ENCODE measurements at regions not wholly inside any gene's neighbourhood (a gene's known extent, or its start where the extent isn't known, plus 50 kb on each side); places are given as distances from the start of the nearest gene placed in this dataset.

GRCh38 chr5:82622711-82623514, 344.8 kb upstream of the RPS23 start:
- TF ChIP-seq CTCF (IDR thresholded peaks at IDR 0.05; ENCODE audit: low read depth, low read length, missing control alignments) = no peak
- no peak for DNase-seq (ENCODE audit: low read depth)
- H3K4me3 ChIP-seq (ENCODE audit: low read depth, low read length) = no peak overlapping the region

- TF ChIP-seq CTCF (IDR thresholded peaks at IDR 0.05; ENCODE audit: low read depth, low read length, missing control alignments) = no peak
- DNase-seq (ENCODE audit: low read depth) = no peak
These were observed 344.1 kb upstream of the RPS23 start for GRCh38 chr5:82622205-82622604.

GRCh38 chr5:82620957-82621600, 342.9 kb upstream of the RPS23 start:
- H3K4me3 ChIP-seq (ENCODE audit: low read depth, low read length) = no peak overlapping the region
- TF ChIP-seq CTCF (IDR thresholded peaks at IDR 0.05; ENCODE audit: low read depth, low read length, missing control alignments) = no peak
- DNase-seq (ENCODE audit: low read depth) = no peak

More at GRCh38 chr5:82622205-82622604, 344.1 kb upstream of the RPS23 start:
- no peak overlapping the region for H3K4me3 ChIP-seq (ENCODE audit: low read depth, low read length)

- no peak for DNase-seq (ENCODE audit: low read depth)
- H3K4me3 ChIP-seq (ENCODE audit: low read depth, low read length) = no peak overlapping the region
- no peak for TF ChIP-seq CTCF (IDR thresholded peaks at IDR 0.05; ENCODE audit: low read depth, low read length, missing control alignments)
These were observed 340.9 kb upstream of the RPS23 start for GRCh38 chr5:82619097-82619496.

- H3K4me3 ChIP-seq (ENCODE audit: low read depth, low read length) = no peak overlapping the region
- no peak for DNase-seq (ENCODE audit: low read depth)
- TF ChIP-seq CTCF (IDR thresholded peaks at IDR 0.05; ENCODE audit: low read depth, low read length, missing control alignments) = no peak
These were observed 336.6 kb upstream of the RPS23 start for GRCh38 chr5:82614706-82615105.

- TF ChIP-seq CTCF (IDR thresholded peaks at IDR 0.05; ENCODE audit: low read depth, low read length, missing control alignments) = no peak
- H3K4me3 ChIP-seq (ENCODE audit: low read depth, low read length) = no peak overlapping the region
- DNase-seq (ENCODE audit: low read depth) = no peak
These were observed 335.7 kb upstream of the RPS23 start for GRCh38 chr5:82613891-82614290.

Measured in GM12864 (cell line).